Coronary artery (tissue), 2 donors: ENCODE measurements at regions not wholly inside any gene's neighbourhood (a gene's known extent, or its start where the extent isn't known, plus 50 kb on each side); places are given as distances from the start of the nearest gene placed in this dataset.

Experiments used
- DNase-seq: peaks from one replicate; pipeline ENCODE4 v3.0.0-alpha.2; 2017; ENCODE audit warnings: low spot score
- H3K27ac ChIP-seq, 2 donors: fragments of 200-600 bp; sonication (generic); one replicate each; pipeline ENCODE4 v1.5.1; 2016 to 2019
- H3K4me3 ChIP-seq: fragments of 200-600 bp; sonication (generic); 2 replicates; pipeline ENCODE4 v1.5.1; 2016; ENCODE audit warnings: mild to moderate bottlenecking, moderate library complexity
- CTCF ChIP-seq: fragments of 200-600 bp; sonication (generic); IDR thresholded peaks from one replicate; pipeline ENCODE4 v1.5.1; 2019; ENCODE audit warnings: antibody characterized with exemption

GRCh38 chr9:105082843-105083242 is 154.9 kb upstream of the ABCA1 start:
- TF ChIP-seq CTCF: no peak
- no peak overlapping the region for H3K27ac ChIP-seq
- no peak for DNase-seq
- H3K4me3 ChIP-seq: no peak overlapping the region

- no peak overlapping the region for H3K27ac ChIP-seq
- H3K4me3 ChIP-seq: no peak overlapping the region
- no peak for DNase-seq
- no peak for TF ChIP-seq CTCF
Measured at GRCh38 chr9:105083256-105083655, 155.3 kb upstream of the ABCA1 start.

GRCh38 chr9:105087910-105088898 is 156.2 kb upstream of the SLC44A1 start:
- no peak for TF ChIP-seq CTCF
- Histone ChIP-seq H3K27ac (no peak overlapping the region), H3K4me3 (no peak overlapping the region)
- no peak for DNase-seq

DNA sequence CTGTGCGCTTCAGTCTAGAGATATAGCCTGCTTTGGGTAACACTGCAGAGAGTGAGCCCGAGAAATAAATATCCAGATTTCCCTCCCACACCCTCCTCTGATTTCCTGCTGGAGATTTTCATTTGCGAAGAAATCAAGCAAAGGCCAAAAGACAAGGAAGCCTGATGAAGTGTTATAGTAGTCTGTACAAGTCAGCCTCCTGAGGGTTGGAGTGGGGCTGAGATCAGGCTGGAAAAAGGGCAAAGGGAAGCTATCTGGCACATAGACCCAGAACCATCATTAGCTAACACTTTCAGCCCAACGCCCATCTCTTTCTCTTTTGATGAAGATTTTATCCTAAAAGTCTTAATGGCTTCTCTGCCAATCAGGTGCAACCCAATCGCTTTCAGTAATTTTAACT is 154.6 kb upstream of the SLC44A1 start:
- no peak for DNase-seq
- no peak for TF ChIP-seq CTCF
- Histone ChIP-seq H3K4me3 (no peak overlapping the region), H3K27ac (peak overlapping the region in 1 of 2 donors; percentile 11)

- no peak overlapping the region for H3K4me3 ChIP-seq
- DNase-seq: no peak
- H3K27ac ChIP-seq: no peak overlapping the region
- TF ChIP-seq CTCF: no peak
Measured at GRCh38 chr9:105091004-105091640, 153.3 kb upstream of the SLC44A1 start.

DNA sequence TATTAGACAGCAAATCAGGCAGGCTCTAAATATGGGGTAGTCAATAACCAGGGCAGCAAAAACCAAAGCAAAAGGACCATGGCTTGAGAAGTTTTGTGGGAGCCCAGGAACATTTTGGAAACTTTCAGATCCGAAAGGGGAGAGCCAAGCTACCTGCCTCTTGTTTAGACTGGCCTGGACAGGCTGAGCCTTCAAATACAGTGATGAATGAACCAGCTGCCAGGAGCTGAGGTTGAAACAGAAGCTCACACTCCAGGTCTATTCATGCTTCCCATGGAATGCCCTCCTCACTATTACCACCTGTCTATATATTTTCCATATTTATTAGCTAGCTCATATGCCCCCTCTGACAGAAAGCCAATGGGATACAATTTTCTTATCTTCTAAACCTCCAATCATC is 150.8 kb upstream of the SLC44A1 start:
- DNase-seq: no peak
- Histone ChIP-seq H3K27ac (no peak overlapping the region), H3K4me3 (no peak overlapping the region)
- TF ChIP-seq CTCF: no peak

- no peak for DNase-seq
- TF ChIP-seq CTCF: no peak
- H3K4me3 ChIP-seq: no peak overlapping the region
- H3K27ac ChIP-seq: no peak overlapping the region
Measured at GRCh38 chr9:105098370-105098769, 146.1 kb upstream of the SLC44A1 start.
